Kidney tubule cell (primary cell): ENCODE measurements at regions not wholly inside any gene's neighbourhood (a gene's known extent, or its start where the extent isn't known, plus 50 kb on each side); places are given as distances from the start of the nearest gene placed in this dataset.
"Not testable (repeated sequence)": the region's sequence is repeated elsewhere in the genome, so short reads cannot be mapped to it uniquely, and the experiment has no call there.

Source experiments
- DNase-seq: peaks from one replicate; pipeline ENCODE4 v3.0.0-alpha.2; 2018; ENCODE audit warnings: low spot score

DNA sequence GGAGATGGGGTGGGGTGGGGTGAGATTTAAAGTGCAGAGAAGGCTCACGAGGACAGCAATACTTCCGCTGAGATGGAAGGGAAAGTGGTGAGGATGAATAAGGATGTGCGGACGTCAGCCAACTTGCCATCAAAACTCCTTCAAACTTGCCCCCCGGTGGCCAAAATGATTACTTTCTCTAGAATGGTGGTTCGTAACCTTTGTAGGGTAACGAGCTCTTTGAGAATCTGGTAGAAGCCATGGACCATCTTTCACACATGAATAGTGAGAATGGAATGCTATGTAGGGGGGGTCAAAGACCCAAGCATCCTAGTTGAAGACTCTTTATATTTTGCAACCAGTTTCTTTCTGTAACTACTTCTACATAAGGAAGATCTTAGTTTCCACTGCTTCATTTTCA is 245.9 kb upstream of the DDHD1 start:
- peak; percentile 28 for DNase-seq

DNA sequence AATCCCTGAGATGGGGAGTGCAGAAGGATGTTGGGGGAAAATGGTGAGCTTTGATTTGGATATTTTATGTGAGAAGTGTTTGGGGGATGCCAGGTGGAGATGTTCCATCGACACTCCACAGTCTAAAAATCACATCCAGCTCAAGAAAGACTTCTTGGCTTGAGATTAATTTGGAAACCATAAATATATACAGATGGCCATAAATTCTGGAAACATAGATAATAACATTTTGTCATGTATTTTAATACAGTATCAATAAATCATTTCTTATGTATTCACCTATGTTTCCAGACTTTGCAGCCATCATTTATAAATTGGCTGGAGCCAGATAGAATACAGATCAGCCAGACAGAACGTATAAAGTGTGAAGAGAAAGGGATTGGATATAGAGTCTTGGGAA is 245.5 kb upstream of the DDHD1 start:
- no peak for DNase-seq

DNA sequence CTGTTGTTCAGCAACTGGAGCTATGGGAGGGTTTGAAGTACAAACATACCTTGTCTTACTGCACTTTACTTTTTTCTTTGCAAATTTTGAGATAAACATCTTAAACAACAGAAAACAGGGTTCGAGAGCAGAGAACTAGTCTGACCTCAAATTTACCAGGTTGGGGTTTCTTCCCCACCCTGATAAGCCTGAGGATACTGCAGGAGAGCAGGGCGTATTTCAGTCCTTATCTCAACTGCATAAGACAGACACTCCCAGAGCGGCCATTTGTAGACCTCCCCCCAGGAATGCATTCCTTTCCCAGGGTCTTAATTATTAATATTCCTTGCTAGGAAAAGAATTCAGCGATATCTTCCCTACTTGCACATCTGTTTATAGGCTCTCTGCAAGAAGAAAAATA is 242.1 kb upstream of the DDHD1 start:
- DNase-seq: not testable (repeated sequence)

DNA sequence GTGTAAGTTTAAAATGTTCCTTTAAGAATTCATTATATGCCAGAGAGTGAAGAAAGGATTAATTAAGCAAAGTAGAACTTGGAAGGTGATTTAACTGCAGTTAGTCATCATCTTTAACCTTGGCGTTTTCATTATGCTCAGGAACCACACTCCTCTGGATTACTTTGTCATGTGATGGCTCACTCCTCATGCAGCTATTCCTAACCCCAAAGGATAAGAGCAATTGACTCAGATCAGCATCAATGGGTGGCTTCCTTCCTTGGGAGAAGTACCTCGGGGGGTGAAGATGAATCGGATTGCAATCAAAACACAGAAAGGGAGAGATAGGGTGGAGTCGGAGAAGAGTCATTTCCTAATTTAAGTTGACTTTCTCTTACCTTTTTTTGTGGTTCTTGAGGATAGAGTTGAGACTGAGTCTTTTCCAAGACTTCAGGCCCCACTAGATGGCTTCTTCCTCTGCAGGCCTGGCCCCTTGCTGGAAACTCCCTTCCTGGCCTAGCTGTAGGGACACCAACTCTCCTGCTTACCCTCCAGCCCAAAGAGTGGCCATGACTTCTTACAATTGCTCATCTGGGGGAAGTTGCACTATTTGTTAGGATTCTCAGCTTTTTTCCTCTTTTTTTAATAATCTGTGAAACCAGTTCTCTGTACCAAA is 238.6 kb upstream of the DDHD1 start:
- peak; percentile 81 for DNase-seq

DNA sequence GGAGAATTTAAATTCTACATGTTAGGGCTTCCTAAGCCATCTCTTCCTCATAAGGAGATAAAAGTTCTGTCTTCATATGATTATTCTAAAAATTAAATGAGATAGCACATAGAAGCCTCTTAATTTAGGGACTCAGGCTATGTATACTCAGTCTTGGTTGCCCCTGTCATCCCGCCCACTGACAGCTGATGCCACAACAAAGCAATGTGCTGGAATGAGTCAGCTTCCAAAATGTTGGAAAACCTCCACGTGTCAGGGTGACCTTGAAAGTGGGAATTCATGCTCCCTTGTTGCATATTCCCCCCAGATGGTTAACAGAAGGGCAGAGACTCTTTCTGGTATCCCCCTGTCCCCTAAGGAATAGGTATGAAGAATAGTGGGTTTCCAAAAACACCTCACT is 238.0 kb upstream of the DDHD1 start:
- peak; percentile 40 for DNase-seq

DNA sequence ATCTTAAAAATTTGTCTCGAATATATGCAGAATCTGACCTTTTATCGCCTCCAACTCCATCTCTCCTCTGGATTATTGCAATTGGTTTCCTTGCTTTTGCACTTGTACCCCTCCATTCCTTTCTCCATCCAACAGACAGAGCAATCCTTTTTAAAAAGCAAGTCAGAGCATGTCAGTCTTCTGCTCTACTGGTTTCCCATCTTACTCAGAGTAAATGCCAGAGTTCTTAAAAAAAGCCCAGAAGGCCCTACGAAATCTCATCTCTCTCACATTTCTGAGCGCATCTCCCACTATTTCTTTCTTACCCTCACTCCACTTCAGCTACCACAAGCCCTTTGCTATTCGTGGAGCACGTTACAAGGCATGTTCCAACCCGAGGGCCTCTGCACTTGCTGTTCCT is 236.9 kb upstream of the DDHD1 start:
- DNase-seq: no peak

DNA sequence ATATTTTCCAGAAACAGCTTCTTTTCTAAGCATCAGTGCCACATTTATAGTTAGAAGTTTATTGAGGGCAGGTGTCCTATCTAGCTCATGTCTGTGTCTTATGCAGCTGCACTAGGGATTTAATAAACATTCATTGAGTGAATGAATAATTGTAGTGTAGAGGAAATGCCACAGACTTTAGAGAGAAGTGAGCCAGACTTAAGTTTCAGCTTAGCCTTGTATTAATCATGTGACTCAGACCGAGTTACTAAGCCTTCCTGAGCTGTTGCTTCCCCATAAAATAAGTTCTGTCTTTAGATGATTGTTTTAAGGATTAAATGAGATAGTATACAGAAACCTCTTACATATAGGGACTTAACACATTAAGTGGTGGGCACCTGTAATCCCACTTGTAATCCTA is 236.1 kb upstream of the DDHD1 start:
- peak; percentile 45 for DNase-seq

DNA sequence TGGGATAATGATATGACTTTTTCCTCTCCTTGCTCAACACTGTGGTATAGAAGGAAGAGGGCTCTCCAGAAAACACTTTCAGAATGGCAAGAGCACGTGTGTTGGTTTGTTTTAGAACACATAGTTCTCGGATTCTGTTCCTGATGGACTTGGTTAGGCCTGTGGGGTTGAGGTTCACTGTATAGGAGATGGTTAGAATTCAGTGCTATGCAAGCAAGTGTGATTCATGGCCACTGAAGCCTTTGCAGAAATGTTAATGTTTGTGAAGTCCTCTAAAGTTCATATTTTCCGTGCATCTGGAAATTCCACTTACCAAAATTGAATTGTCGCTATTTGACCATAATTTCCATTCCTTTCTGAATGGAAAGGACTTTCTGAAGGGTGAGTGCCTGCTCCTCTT is 233.2 kb upstream of the DDHD1 start:
- no peak for DNase-seq

DNA sequence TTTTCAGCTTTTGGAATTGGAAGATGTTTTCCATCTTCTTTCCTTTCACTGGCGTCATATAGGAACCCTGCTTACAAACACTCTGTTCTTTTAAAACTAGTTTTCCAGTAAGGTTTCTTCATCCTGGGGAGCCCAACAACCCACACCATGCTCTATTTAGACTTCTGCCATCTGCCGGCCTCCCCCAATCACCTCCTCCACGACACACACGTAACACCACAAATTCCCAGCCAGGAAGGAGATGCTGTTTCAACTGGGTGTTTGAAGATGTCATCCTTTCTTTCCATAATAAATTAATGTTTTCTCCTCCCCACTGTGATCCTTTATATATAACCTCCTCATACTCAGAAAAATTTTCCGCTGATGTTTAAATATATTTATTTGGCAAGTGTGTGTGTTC is 231.4 kb upstream of the DDHD1 start:
- no peak for DNase-seq

DNA sequence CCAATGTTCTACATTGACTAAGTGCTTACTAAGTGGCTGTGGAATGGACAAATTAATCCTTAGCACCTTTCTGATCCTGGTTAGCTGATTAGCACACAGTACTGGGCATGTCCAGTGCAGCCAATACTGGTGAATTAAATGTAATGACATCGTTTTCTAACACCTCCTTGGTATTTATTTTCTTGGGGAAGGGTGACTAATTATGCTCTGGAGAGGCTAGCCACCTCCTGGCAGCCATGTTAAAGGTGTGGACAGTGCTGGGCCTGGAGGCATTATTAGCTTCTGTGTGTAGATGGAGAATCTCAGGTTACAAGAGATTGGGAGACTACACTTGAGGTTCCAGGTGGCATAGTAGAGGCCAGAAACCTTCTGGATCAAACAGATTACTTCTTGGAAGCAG is 230.9 kb upstream of the DDHD1 start:
- DNase-seq: peak; percentile 39

DNA sequence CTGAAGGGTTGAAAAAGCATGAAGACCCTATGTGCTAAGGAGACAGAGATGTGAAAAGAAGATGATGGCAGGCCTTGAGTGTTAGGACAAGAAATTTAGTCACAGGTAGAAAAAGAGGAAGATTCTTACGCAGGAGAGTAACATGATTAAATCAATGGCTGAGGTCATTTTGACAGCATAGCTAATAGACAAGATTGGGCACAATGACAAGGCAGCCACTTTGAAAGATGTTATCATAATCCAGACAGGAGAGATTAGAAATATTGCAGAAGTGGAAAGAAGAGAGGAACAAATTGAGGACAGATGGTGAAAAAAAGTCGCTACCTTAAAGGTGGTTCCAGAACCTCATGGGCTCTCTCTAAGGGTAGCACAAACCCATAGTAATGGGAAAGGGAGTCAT is 228.8 kb upstream of the DDHD1 start:
- no peak for DNase-seq

DNA sequence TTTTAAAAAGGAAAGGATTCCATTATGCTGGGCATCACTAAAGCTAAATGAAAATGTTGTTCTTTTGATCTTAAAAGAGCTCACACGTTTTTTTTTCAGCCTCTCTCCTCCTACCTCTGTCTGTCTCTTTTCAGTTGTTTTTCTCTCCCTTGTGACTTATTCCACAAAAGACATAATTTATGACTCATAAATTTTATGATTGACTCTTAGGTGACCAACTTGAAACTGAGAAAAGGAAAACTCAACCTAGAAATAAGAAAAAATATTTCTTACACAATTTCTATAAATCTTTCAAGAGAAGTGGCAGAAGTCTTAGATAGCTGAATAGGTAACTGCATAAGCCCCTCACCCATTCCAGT is 227.7 kb upstream of the DDHD1 start:
- DNase-seq: no peak

DNA sequence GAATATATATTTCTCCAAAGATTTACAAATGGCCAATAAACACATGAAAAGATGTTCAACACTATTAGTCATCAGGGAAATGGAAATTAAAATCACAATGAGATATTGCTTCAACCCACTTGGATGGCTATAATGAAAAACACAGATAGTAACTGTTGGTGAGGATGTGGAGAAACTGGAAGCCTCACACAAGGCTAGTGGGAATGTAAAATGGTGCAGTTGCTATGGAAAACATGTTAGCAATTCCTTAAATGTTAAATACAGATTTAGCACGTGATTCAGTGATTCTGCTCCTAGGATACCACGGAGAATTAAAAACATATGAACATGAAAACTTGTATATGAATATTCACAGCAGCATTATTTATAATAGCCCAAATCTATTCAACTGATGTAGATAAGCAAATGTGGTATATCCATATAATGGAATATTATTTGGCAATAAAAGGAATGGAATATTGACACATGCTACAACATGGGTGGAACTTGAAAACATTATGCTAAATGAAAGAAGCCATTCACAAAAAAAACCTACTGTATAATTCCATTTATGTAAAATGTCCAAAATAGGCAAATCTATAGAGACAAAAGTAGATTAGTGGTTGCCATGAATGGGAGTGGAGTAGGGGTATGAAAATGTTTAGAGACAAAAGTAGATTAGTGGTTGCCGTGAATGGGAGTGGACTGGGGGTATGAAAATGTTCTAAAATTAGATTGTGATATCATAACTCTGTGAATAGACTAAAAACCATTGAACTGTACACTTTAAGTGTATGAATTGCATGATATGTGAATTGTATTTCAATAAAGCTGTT is 227.1 kb upstream of the DDHD1 start:
- DNase-seq: no peak

DNA sequence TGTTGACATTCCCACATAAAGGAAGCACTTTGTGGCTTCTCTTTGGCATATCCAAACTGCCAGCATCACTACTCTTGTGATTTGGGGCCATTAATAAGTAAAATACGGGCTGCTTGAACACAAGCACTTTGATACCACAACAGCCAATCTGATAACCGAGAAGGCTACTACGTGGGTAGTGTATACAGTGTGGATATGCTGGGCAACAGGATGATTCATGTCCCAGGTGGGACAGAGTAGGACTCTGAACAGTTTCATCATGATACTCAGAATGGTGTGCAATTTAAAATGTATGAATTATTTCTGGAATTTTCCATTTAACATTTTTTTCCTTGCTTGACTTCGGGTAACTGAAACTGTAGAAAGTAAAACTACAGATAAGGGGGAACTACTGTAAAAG is 225.0 kb upstream of the DDHD1 start:
- no peak for DNase-seq

DNA sequence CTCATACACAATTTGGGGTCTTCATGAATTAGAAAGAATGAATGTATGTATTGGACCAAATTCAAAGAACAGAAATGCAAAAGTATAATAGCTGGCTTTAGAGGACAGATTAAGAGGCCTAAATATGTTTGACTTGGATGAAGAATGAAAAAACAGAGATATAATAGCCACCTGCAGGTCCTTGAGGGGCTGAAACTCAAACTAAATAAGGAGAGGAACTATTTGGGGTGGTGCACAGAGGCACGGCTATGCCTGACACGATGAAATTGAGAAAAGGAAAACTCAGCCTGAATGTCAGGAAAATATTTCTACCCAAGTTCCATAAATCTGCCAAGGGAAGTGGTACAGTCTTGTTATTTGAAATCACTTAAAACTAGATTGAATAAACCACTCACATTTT is 222.9 kb upstream of the DDHD1 start:
- no peak for DNase-seq

DNA sequence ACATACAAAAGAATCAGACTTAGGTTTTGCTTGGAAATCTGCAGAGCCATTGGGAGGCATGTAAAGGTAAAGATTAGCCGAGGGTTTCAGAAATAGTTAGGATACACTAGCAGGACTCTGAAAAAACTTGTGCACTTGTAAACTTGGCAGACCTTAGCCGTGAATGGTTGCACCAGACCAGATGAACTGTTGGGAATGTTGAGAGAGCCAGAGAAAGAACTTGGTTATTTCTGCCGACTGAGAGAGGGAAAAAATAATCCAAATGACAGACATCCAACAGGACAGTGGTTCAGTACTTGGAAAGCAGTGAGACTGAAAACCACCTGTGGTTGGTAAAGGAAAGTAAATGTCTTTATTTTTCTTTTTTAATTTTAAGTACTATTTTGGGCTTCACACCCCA is 222.5 kb upstream of the DDHD1 start:
- no peak for DNase-seq

DNA sequence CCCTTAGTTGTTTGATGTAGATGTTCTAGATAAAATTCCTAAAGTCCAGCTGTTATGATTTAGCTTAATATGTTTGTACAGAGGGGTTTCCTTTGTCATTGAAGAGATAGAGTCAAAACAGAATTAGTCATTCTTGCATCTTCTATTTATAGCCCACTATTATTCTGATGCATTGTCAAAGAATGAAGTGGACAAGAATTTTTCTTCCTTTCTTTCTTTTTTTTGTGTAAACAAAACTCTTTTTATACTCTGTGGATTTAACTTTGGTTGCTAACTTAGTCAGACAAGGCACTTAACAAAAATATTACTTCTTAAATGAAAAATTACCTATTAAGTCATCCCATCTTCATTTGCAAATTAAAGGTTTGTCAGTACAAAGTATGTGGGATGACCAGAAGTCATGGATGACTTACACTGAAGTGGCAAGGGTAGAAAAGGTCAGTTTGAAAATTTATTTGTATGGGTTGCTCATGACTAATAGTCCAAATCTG is 215.6 kb upstream of the DDHD1 start:
- DNase-seq: peak; percentile 66

DNA sequence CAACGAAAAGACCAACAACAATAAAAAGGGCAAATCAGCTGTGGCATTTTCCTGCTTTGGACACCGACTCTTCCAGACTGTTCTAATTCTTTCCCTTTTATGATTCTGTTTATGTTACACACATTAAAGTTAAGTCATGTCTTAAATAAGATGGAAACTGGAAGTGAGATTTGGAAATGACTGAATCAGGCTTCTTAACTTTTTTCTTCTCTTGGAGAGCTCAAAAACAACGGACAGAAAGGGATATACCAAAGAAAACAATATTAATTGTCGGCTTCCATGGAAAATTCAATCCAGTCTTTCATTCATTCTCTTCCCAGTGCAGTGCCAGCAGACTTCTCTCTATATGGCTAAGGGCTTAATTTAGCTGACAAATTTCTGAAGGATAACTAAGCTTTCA is 214.9 kb upstream of the DDHD1 start:
- no peak for DNase-seq

DNA sequence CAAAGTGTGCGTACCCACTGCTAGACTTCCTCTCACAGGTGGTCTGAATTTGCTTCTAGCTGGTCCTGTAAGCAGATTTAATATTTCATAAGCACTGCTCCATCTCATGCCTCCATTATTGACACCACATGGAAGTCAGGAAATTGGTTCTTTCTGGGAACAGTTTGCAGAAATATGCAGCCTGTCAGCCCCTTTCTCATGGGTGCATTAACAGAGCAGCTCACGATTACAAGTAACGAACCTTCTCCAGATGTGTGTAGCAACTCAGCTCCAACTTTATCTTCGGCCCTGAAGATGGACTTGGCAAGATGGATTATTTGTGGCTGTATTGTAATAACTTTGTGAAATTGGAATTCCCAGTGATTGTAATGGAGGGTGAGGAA is 214.5 kb upstream of the DDHD1 start:
- DNase-seq: no peak

DNA sequence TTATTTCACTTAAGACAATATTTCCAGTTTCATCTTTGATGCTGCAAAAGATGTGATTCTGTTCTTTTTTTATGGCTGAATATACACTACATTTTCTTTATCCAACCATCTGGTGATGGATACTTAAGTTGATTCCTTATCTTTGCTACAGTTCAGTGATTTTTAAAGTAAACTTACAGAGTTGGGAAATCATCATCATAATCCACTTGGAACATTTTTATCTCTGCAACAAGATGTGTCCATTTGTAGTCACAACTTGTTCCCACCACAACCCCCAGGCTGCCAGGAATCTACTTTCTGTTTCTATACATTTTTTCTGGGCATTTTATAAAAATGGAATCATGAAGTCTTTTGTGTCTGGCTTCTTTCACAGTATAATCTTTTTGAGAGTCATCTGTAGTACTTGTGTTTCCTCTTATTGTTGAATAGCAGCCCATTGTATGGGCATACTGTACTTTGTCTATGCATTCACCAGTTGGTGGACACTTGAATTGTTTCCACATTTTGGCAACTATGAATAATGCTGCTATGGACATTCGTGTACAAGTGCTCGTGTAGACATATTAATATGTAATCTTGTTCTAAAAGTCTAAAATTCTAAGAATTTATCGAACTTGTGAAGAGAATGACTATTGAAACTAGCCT is 212.5 kb upstream of the DDHD1 start:
- no peak for DNase-seq

DNA sequence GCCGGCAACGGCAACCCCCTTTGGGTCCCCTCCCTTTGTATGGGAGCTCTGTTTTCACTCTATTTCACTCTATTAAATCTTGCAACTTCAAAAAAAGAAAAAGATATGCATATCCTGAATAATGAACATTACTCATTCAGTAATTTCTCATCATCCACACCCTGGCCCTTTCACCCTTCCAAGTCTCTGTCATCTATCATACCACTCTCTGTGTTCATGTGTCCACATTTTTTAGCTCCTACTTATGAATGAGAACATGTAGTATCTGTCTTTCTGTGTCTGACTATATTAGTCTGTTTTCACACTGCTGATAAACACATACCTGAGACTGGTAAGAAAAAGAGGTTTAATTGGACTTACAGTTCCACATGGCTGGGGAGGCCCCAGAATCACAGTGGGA is 209.8 kb upstream of the DDHD1 start:
- not testable (repeated sequence) for DNase-seq

DNA sequence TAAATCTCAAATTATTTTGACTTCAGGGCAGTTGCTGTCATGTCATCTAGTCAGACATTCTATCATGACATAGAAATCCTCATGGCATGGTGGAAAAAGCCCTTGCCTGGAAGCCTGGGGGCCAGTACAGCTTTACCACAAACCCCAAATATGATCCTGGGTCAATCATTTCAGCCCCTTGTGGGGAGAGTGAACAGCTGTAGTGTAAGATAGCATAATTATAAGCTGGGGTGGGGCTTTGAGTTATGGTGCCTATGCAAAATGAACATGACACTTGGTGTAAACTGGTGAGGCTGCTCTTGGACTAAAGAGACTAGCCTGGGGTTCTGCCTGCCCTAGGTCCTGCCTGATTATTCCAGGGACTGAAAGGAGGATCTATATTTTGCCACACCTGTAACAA is 207.7 kb upstream of the DDHD1 start:
- DNase-seq: no peak

DNA sequence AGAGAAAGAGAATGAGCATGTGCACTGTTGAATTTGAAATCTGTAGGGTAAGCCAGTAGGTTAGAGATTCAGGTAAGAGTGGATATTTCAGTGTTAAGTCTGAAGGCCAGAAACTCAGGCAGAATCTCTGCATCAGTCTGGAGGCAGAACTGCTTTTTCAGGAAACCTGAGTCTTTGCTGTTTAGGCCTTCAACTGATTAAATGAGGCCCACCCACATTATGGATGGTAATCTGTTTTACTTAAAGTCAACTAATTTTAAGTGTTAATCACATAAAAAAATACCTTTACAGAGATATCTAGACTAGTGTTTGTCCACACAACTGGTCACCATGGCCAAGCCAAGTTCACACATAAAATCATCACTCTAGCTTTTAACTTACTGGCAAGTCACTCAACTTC is 205.0 kb upstream of the DDHD1 start:
- DNase-seq: no peak
